ENCODE measurements at regions not wholly inside any gene's neighbourhood (a gene's known extent, or its start where the extent isn't known, plus 50 kb on each side); places are given as distances from the start of the nearest gene placed in this dataset.
A peak's percentile ranks its signal among the peaks of the same experiment; 100 is the strongest.
"Not testable (repeated sequence)": the region's sequence is repeated elsewhere in the genome, so short reads cannot be mapped to it uniquely, and the experiment has no call there.

GRCh38 chr2:149686136-149687051 lies 98.8 kb upstream of the MMADHC start:
- Histone ChIP-seq H3K36me3 (no peaks in the 10 kb centered on the region), H3K27ac (replicated peaks) (no peak overlapping the region), H3K9me3 (replicated peaks) (peaks cover 9% of the 10 kb centered on the region), H3K4me3 (no peak overlapping the region), H3K4me1 (no peaks in the 10 kb centered on the region), H3K27me3 (ENCODE audit: low read depth) (no peaks in the 10 kb centered on the region)
- DNase-seq = peak; percentile 16
- no peak for TF ChIP-seq CTCF (IDR thresholded peaks at IDR 0.05; ENCODE audit: borderline replicate concordance)
- intact Hi-C loops (cut with micrococcal nuclease) = no loop called here

- H3K36me3 ChIP-seq; H3K4me1 ChIP-seq; DNase-seq; H3K4me3 ChIP-seq; intact Hi-C loops (cut with micrococcal nuclease); H3K27ac ChIP-seq (replicated peaks); H3K27me3 ChIP-seq (ENCODE audit: low read depth): not testable (repeated sequence)
- H3K9me3 ChIP-seq (replicated peaks) = peaks cover 11% of the 10 kb centered on the region
These were observed 97.8 kb upstream of the MMADHC start for GRCh38 chr2:149685401-149685800.

GRCh38 chr2:149679286-149679685 lies 91.7 kb upstream of the MMADHC start:
- no peak for TF ChIP-seq CTCF (IDR thresholded peaks at IDR 0.05; ENCODE audit: borderline replicate concordance)
- Histone ChIP-seq H3K9me3 (replicated peaks) (peaks cover 11% of the 10 kb centered on the region), H3K36me3 (no peaks in the 10 kb centered on the region), H3K4me3 (no peak overlapping the region), H3K27me3 (ENCODE audit: low read depth) (no peaks in the 10 kb centered on the region), H3K27ac (replicated peaks) (no peak overlapping the region), H3K4me1 (no peaks in the 10 kb centered on the region)
- intact Hi-C loops (cut with micrococcal nuclease) = no loop called here
- no peak for DNase-seq

- no peaks in the 10 kb centered on the region for H3K4me1 ChIP-seq
- no peak overlapping the region for H3K4me3 ChIP-seq
- no peaks in the 10 kb centered on the region for H3K27me3 ChIP-seq (ENCODE audit: low read depth)
- TF ChIP-seq CTCF (IDR thresholded peaks at IDR 0.05; ENCODE audit: borderline replicate concordance) = no peak
- peaks cover 18% of the 10 kb centered on the region for H3K9me3 ChIP-seq (replicated peaks)
- no peak for DNase-seq
- no peaks in the 10 kb centered on the region for H3K36me3 ChIP-seq
- no peak overlapping the region for H3K27ac ChIP-seq (replicated peaks)
- intact Hi-C loops (cut with micrococcal nuclease) = no loop called here
These were observed 89.8 kb upstream of the MMADHC start for GRCh38 chr2:149677416-149677815.

- Histone ChIP-seq H3K4me1 (no peaks in the 10 kb centered on the region), H3K9me3 (replicated peaks) (peaks cover 9% of the 10 kb centered on the region), H3K27ac (replicated peaks) (no peak overlapping the region), H3K4me3 (no peak overlapping the region), H3K36me3 (no peaks in the 10 kb centered on the region), H3K27me3 (ENCODE audit: low read depth) (no peaks in the 10 kb centered on the region)
- no peak for TF ChIP-seq CTCF (IDR thresholded peaks at IDR 0.05; ENCODE audit: borderline replicate concordance)
- no peak for DNase-seq
- intact Hi-C loops (cut with micrococcal nuclease) = no loop called here
These were observed 82.5 kb upstream of the MMADHC start for GRCh38 chr2:149670086-149670485.

- Histone ChIP-seq H3K4me3 (no peak overlapping the region), H3K27ac (replicated peaks) (no peak overlapping the region), H3K4me1 (no peaks in the 10 kb centered on the region), H3K9me3 (replicated peaks) (peaks cover 5% of the 10 kb centered on the region), H3K36me3 (no peaks in the 10 kb centered on the region), H3K27me3 (ENCODE audit: low read depth) (no peaks in the 10 kb centered on the region)
- no peak for TF ChIP-seq CTCF (IDR thresholded peaks at IDR 0.05; ENCODE audit: borderline replicate concordance)
- no peak for DNase-seq
- intact Hi-C loops (cut with micrococcal nuclease) = no loop called here
These were observed 79.3 kb upstream of the MMADHC start for GRCh38 chr2:149666809-149667320.
